Neural cell (in vitro differentiated cells): ENCODE measurements at regions not wholly inside any gene's neighbourhood (a gene's known extent, or its start where the extent isn't known, plus 50 kb on each side); places are given as distances from the start of the nearest gene placed in this dataset.
"Not testable (repeated sequence)": the region's sequence is repeated elsewhere in the genome, so short reads cannot be mapped to it uniquely, and the experiment has no call there.

Experiments
- H2AFZ ChIP-seq: fragments of 200-600, 300-800 bp; sonication (generic), shearing (Covaris generic); 2 replicates; pipeline ENCODE4 v1.6.0; 2014; ENCODE audit warnings: low read depth, mild to moderate bottlenecking, antibody characterized with exemption, low read length, moderate library complexity
- H3F3A ChIP-seq: fragments of 200-600 bp; shearing (Covaris generic); 2 replicates; pipeline ENCODE4 v1.6.1; 2016; ENCODE audit warnings: mild to moderate bottlenecking, moderate library complexity, mixed read lengths, antibody characterized with exemption, low read length; ENCODE audit not compliant: insufficient read depth, poor library complexity, severe bottlenecking
- H3K27ac ChIP-seq: fragments of 200-600, 300-800 bp; sonication (generic), shearing (Covaris generic); 2 replicates; pipeline ENCODE4 v1.5.1; 2014; ENCODE audit warnings: mild to moderate bottlenecking, low read length, moderate library complexity
- H3K27me3 ChIP-seq: fragments of 300-800, 200-600 bp; sonication (generic), shearing (Covaris generic); 2 replicates; pipeline ENCODE4 v1.6.0; 2014; ENCODE audit warnings: mild to moderate bottlenecking, low read depth, low read length, moderate library complexity; ENCODE audit not compliant: insufficient read depth
- H3K36me3 ChIP-seq: fragments of 300-800, 200-600 bp; sonication (generic), shearing (Covaris generic); 2 replicates; pipeline ENCODE4 v1.5.1; 2014; ENCODE audit warnings: mild to moderate bottlenecking, antibody characterized with exemption, low read length, moderate library complexity; ENCODE audit not compliant: insufficient read depth
- H3K4me2 ChIP-seq: fragments of 300-800, 200-600 bp; sonication (generic), shearing (Covaris generic); 2 replicates; pipeline ENCODE4 v1.6.0; 2014; ENCODE audit warnings: mild to moderate bottlenecking, low read length
- H3K4me3 ChIP-seq: fragments of 300-800, 200-600 bp; sonication (generic), shearing (Covaris generic); 2 replicates; pipeline ENCODE4 v1.5.1; 2014; ENCODE audit warnings: mild to moderate bottlenecking, low read length, moderate library complexity
- H3K79me2 ChIP-seq: fragments of 200-600 bp; shearing (Covaris generic); replicated peaks from 2 replicates; pipeline ENCODE4 v1.6.0; 2014; ENCODE audit warnings: mild to moderate bottlenecking, low read length, moderate library complexity; ENCODE audit not compliant: insufficient read depth
- H3K9ac ChIP-seq: fragments of 300-800, 200-600 bp; sonication (generic), shearing (Covaris generic); 2 replicates; pipeline ENCODE4 v1.6.1; 2016; ENCODE audit warnings: mild to moderate bottlenecking, low read length, mixed read lengths
- H3K9me2 ChIP-seq: fragments of 200-600 bp; shearing (Covaris generic); 2 replicates; pipeline ENCODE4 v1.6.1; 2016; ENCODE audit warnings: mild to moderate bottlenecking, low read length, mixed read lengths; ENCODE audit not compliant: insufficient read depth
- H3K9me3 ChIP-seq: fragments of 200-600, 300-800 bp; sonication (generic), shearing (Covaris generic); 2 replicates; pipeline ENCODE4 v1.6.1; 2016; ENCODE audit warnings: mild to moderate bottlenecking, mixed run types, low read length, moderate library complexity, mixed read lengths
- H4K20me1 ChIP-seq: fragments of 200-600 bp; shearing (Covaris generic); 2 replicates; pipeline ENCODE4 v1.6.1; 2016; ENCODE audit warnings: mild to moderate bottlenecking, mixed run types; ENCODE audit not compliant: insufficient read depth
- EP300 ChIP-seq: fragments of 450-650 bp; conservative IDR thresholded peaks from 2 replicates; pipeline ENCODE4 v1.6.1; 2014; ENCODE audit warnings: antibody characterized with exemption, mild to moderate bottlenecking, moderate library complexity; ENCODE audit not compliant: poor library complexity, severe bottlenecking
- EZH2 ChIP-seq: fragments of 200-600, 300-800 bp; shearing (Covaris generic), sonication (generic); IDR thresholded peaks from 2 replicates; pipeline ENCODE4 v1.6.1; 2014; ENCODE audit warnings: antibody characterized with exemption, low read length, borderline replicate concordance, mild to moderate bottlenecking; ENCODE audit not compliant: insufficient read depth, poor library complexity, severe bottlenecking
- MXI1 ChIP-seq: fragments of 450-650 bp; conservative IDR thresholded peaks from 2 replicates; pipeline ENCODE4 v1.6.1; 2014; ENCODE audit warnings: antibody characterized with exemption, mild to moderate bottlenecking; ENCODE audit not compliant: poor library complexity, severe bottlenecking
- POLR2AphosphoS5 ChIP-seq: IDR thresholded peaks from 2 replicates; pipeline ENCODE4 v1.6.1; 2012
- RAD21 ChIP-seq: fragments of 450-650 bp; conservative IDR thresholded peaks from 2 replicates; pipeline ENCODE4 v1.6.1; 2014; ENCODE audit warnings: antibody characterized with exemption, mild to moderate bottlenecking, moderate library complexity
- SMC3 ChIP-seq: fragments of 450-650 bp; conservative IDR thresholded peaks from 2 replicates; pipeline ENCODE4 v1.6.1; 2014; ENCODE audit warnings: antibody characterized with exemption, mild to moderate bottlenecking, moderate library complexity; ENCODE audit not compliant: poor library complexity
- TAF1 ChIP-seq: IDR thresholded peaks from 2 replicates; pipeline ENCODE4 v1.6.1; 2012; ENCODE audit warnings: low read depth
- TF ChIP-seq, protein P1 (sequence below): IDR thresholded peaks from 2 replicates; pipeline ENCODE4 v1.6.1; 2012; ENCODE audit warnings: borderline replicate concordance
- TF ChIP-seq, protein P2 (sequence below): fragments of 450-650 bp; IDR thresholded peaks from 2 replicates; pipeline ENCODE4 v1.5.1; 2014; ENCODE audit warnings: antibody characterized with exemption, mild to moderate bottlenecking, moderate library complexity; ENCODE audit not compliant: poor library complexity, severe bottlenecking

DNA sequence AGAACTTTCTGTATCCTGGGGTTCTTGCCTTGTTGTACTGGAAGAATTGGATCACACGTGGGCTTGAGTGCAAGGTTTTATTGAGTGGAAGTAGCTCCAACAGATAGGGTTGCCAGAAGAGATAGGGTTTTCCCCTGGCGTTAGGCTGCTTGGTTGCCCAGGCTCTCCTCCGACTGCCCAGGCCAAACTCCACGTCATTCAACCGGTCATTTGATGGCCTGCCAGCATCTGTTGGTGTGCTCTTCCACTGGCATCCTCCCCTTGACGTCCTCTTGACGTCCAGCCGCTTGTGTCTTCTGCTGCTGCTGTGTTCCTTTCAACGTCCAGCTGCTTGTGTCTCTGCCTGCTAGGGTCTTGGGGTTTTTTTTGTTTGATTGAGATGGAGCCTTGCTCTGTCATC, 111.2 kb upstream of the XIST start:
- no peak overlapping the region for H3K4me2 ChIP-seq
- H3K9me2 ChIP-seq, result no peaks in the 10 kb centered on the region
- H3K9me3 ChIP-seq, result no peaks in the 10 kb centered on the region
- no peaks in the 10 kb centered on the region for H3K36me3 ChIP-seq
- no peak overlapping the region for H3K4me3 ChIP-seq
- no peaks in the 10 kb centered on the region for H3K27me3 ChIP-seq
- H3K79me2 ChIP-seq, result peaks cover 6% of the 10 kb centered on the region
- no peaks in the 10 kb centered on the region for H4K20me1 ChIP-seq
- no peak overlapping the region for H3K9ac ChIP-seq
- H2AFZ ChIP-seq, result no peak overlapping the region
- TF ChIP-seq, protein P1, sequence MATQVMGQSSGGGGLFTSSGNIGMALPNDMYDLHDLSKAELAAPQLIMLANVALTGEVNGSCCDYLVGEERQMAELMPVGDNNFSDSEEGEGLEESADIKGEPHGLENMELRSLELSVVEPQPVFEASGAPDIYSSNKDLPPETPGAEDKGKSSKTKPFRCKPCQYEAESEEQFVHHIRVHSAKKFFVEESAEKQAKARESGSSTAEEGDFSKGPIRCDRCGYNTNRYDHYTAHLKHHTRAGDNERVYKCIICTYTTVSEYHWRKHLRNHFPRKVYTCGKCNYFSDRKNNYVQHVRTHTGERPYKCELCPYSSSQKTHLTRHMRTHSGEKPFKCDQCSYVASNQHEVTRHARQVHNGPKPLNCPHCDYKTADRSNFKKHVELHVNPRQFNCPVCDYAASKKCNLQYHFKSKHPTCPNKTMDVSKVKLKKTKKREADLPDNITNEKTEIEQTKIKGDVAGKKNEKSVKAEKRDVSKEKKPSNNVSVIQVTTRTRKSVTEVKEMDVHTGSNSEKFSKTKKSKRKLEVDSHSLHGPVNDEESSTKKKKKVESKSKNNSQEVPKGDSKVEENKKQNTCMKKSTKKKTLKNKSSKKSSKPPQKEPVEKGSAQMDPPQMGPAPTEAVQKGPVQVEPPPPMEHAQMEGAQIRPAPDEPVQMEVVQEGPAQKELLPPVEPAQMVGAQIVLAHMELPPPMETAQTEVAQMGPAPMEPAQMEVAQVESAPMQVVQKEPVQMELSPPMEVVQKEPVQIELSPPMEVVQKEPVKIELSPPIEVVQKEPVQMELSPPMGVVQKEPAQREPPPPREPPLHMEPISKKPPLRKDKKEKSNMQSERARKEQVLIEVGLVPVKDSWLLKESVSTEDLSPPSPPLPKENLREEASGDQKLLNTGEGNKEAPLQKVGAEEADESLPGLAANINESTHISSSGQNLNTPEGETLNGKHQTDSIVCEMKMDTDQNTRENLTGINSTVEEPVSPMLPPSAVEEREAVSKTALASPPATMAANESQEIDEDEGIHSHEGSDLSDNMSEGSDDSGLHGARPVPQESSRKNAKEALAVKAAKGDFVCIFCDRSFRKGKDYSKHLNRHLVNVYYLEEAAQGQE, result no peak
- TF ChIP-seq, protein P2, sequence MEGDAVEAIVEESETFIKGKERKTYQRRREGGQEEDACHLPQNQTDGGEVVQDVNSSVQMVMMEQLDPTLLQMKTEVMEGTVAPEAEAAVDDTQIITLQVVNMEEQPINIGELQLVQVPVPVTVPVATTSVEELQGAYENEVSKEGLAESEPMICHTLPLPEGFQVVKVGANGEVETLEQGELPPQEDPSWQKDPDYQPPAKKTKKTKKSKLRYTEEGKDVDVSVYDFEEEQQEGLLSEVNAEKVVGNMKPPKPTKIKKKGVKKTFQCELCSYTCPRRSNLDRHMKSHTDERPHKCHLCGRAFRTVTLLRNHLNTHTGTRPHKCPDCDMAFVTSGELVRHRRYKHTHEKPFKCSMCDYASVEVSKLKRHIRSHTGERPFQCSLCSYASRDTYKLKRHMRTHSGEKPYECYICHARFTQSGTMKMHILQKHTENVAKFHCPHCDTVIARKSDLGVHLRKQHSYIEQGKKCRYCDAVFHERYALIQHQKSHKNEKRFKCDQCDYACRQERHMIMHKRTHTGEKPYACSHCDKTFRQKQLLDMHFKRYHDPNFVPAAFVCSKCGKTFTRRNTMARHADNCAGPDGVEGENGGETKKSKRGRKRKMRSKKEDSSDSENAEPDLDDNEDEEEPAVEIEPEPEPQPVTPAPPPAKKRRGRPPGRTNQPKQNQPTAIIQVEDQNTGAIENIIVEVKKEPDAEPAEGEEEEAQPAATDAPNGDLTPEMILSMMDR, result no peak
- TF ChIP-seq MXI1, result no peak
- no peak for TF ChIP-seq EZH2
- no peak for TF ChIP-seq EP300
- no peak for TF ChIP-seq TAF1
- no peak for TF ChIP-seq POLR2AphosphoS5
- TF ChIP-seq SMC3, result no peak
- no peak for TF ChIP-seq RAD21
- H3F3A ChIP-seq, result no peaks in the 10 kb centered on the region
- H3K27ac ChIP-seq, result no peak overlapping the region

DNA sequence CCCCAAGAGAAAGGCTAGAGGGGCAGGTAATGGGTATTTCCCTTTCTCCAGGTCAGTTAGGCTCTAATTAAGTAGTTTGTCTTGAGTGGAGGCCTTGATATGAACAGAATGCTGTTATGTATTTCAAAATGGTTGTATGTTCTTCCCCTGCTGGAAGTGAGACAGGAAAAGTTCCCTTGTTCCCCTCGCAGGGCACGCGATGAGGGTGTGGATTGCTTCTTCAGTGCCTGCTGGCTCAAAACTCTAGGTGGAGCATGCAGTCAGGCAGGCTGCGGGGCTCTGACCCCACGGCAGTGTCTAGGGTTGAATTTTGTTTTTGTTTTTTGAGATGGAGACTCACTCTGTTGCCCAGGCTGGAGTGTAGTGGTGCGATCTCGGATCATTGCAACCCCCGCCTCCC, 110.4 kb upstream of the XIST start:
- Histone ChIP-seq H3K9me3 (no peaks in the 10 kb centered on the region), H2AFZ (no peak overlapping the region), H3F3A (no peaks in the 10 kb centered on the region), H3K4me2 (no peak overlapping the region), H3K79me2 (peaks cover 6% of the 10 kb centered on the region), H3K9ac (no peak overlapping the region), H3K36me3 (no peaks in the 10 kb centered on the region), H3K27me3 (no peaks in the 10 kb centered on the region), H4K20me1 (no peaks in the 10 kb centered on the region), H3K4me3 (no peak overlapping the region), H3K9me2 (no peaks in the 10 kb centered on the region), H3K27ac (no peak overlapping the region)
- TF ChIP-seq EP300 (no peak), SMC3 (no peak), TAF1 (no peak), MXI1 (no peak), EZH2 (no peak), POLR2AphosphoS5 (no peak), RAD21 (no peak)
- TF ChIP-seq, protein P1, result no peak
- TF ChIP-seq, protein P2, result no peak

DNA sequence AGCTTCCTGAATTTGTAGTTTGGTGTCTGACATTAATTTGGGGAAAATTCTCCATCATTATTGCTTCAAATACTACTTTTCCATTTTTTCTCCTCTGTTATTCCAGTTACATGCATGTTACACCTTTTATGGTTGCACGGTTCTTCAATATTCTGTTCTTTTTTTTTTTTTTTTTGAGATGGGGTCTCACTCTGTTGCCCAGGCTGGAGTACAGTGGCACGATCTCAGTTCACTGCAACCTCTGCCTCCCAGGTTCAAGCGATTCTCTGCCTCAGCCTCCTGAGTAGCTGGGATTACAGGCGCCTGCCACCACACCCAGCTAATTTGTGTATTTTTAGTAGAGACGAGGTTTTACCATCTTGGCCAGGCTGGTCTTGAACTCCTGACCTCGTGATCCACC, 109.4 kb upstream of the XIST start:
- H3K79me2 ChIP-seq, H3K9ac ChIP-seq, H3F3A ChIP-seq, H3K4me3 ChIP-seq, H3K4me2 ChIP-seq, H2AFZ ChIP-seq, H4K20me1 ChIP-seq, H3K27ac ChIP-seq, H3K27me3 ChIP-seq, H3K36me3 ChIP-seq, H3K9me2 ChIP-seq, H3K9me3 ChIP-seq: not testable (repeated sequence)
